Osteocyte (in vitro differentiated cells): ENCODE measurements at regions not wholly inside any gene's neighbourhood (a gene's known extent, or its start where the extent isn't known, plus 50 kb on each side); places are given as distances from the start of the nearest gene placed in this dataset.
A peak's percentile ranks its signal among the peaks of the same experiment; 100 is the strongest.

Experiments used
- DNase-seq: peaks from one replicate; pipeline ENCODE4 v3.0.0; 2021; ENCODE audit warnings: mixed read lengths; ENCODE audit not compliant: unreplicated experiment; ENCODE audit errors: extremely low spot score
- H3K27ac Mint-ChIP-seq: one replicate; pipeline ENCODE4 v1.8.0; 2021; ENCODE audit warnings: mild to moderate bottlenecking, mixed read lengths; ENCODE audit not compliant: unreplicated experiment
- H3K27me3 Mint-ChIP-seq: one replicate; pipeline ENCODE4 v1.8.0; 2021; ENCODE audit warnings: mixed read lengths; ENCODE audit not compliant: unreplicated experiment
- H3K36me3 Mint-ChIP-seq: one replicate; pipeline ENCODE4 v1.8.0; 2021; ENCODE audit warnings: mixed read lengths; ENCODE audit not compliant: unreplicated experiment
- H3K4me1 Mint-ChIP-seq: one replicate; pipeline ENCODE4 v1.8.0; 2021; ENCODE audit warnings: mixed read lengths; ENCODE audit not compliant: unreplicated experiment
- H3K4me3 Mint-ChIP-seq: one replicate; pipeline ENCODE4 v1.8.0; 2021; ENCODE audit warnings: mild to moderate bottlenecking, moderate library complexity, mixed read lengths; ENCODE audit not compliant: unreplicated experiment
- H3K9me3 Mint-ChIP-seq: one replicate; pipeline ENCODE4 v1.8.0; 2021; ENCODE audit warnings: mixed read lengths; ENCODE audit not compliant: unreplicated experiment
- TF ChIP-seq, protein P1 (sequence below): fragments of 200-600 bp; sonication (generic); IDR thresholded peaks from 2 replicates; pipeline ENCODE4 v1.5.0; 2021; ENCODE audit warnings: antibody characterized with exemption, mild to moderate bottlenecking, moderate library complexity

DNA sequence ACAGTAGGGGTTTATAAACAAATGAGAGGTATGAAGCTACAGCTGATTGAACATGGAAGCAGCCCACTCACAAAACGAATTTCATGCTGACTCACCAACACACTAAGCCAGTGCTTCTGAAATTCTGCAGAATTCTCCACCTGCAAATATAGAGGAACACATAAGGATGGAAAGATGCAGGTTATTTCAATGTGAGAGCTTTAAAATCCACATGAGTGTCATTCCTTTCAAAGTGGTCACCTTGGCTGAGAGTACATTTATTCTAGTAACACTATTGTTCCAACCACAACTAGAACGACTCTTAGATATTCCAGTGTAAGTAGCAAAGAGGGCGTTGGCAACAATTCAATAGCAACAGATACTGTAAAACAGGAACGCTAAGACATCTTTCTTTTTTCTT, 189.9 kb upstream of the TSC22D2 start:
- TF ChIP-seq, protein P1, sequence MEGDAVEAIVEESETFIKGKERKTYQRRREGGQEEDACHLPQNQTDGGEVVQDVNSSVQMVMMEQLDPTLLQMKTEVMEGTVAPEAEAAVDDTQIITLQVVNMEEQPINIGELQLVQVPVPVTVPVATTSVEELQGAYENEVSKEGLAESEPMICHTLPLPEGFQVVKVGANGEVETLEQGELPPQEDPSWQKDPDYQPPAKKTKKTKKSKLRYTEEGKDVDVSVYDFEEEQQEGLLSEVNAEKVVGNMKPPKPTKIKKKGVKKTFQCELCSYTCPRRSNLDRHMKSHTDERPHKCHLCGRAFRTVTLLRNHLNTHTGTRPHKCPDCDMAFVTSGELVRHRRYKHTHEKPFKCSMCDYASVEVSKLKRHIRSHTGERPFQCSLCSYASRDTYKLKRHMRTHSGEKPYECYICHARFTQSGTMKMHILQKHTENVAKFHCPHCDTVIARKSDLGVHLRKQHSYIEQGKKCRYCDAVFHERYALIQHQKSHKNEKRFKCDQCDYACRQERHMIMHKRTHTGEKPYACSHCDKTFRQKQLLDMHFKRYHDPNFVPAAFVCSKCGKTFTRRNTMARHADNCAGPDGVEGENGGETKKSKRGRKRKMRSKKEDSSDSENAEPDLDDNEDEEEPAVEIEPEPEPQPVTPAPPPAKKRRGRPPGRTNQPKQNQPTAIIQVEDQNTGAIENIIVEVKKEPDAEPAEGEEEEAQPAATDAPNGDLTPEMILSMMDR = no peak
- H3K27ac Mint-ChIP-seq = no peak overlapping the region
- H3K4me1 Mint-ChIP-seq = peaks cover 55% of the 10 kb centered on the region
- no peak overlapping the region for H3K4me3 Mint-ChIP-seq
- no peak for DNase-seq
- H3K36me3 Mint-ChIP-seq = no peaks in the 10 kb centered on the region
- no peaks in the 10 kb centered on the region for H3K27me3 Mint-ChIP-seq
- H3K9me3 Mint-ChIP-seq = peaks cover 4% of the 10 kb centered on the region

DNA sequence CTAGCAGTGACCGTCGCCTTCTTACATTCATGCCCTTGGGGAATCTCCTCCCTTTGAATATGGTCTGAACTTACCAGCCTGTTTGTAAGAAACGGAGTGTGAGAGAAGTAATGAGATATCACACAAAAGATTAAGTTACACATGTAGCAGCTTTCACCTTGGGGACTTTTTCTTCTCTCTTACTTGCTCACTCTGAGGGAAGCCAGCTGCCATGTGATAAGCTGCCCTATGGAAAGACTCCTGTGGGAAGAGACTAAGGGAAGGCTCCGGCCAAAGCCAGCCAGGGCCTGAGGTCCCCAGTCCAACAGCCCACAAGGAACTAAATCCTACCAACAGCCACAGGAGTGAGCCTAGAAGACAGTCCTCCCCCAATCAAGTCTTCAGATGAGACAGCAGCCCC, 190.4 kb upstream of the TSC22D2 start:
- H3K9me3 Mint-ChIP-seq = peaks cover 4% of the 10 kb centered on the region
- H3K4me3 Mint-ChIP-seq = no peak overlapping the region
- no peak for DNase-seq
- peaks cover 51% of the 10 kb centered on the region for H3K4me1 Mint-ChIP-seq
- H3K36me3 Mint-ChIP-seq = no peaks in the 10 kb centered on the region
- no peak overlapping the region for H3K27ac Mint-ChIP-seq
- TF ChIP-seq, protein P1 = no peak
- no peaks in the 10 kb centered on the region for H3K27me3 Mint-ChIP-seq

DNA sequence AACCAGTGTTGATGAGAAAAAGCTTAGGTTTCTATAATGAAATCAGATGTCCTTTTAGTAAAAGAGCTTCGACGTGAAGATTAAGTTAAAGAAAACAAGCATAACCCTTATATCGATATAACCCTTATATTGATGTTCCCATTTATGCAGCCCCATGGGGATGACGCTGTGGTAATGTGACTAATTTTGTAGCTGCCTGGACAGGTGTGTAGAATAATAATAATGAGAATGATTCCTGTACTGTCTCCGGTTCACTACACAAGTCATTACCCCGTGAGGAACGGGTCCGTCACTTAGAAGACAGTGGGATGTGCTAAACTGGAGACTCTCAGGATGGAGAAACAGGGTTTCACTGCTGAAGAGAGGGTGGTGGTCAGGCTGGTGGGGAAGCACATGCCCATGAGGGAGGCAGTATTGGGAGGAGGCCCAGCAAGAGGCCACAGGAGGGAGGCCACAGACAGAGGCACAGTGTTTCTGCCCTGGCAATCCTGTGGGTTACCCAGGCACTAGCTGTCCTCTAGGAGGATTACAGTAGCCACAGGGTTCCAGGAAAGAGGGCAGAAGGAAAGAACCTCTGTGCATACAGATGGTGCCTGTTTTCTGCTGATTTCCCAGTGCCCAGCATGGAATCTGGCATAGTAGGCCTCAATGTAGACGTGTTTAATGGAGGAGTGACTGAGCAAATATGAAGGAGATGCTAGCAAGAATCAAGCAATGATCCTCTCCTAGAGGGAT, 191.1 kb upstream of the TSC22D2 start:
- Mint-ChIP-seq H3K4me1 (peaks cover 46% of the 10 kb centered on the region), H3K9me3 (peaks cover 4% of the 10 kb centered on the region), H3K4me3 (no peak overlapping the region), H3K27ac (peak overlapping the region; percentile 85), H3K36me3 (no peaks in the 10 kb centered on the region), H3K27me3 (no peaks in the 10 kb centered on the region)
- DNase-seq = no peak
- TF ChIP-seq, protein P1 = no peak

DNA sequence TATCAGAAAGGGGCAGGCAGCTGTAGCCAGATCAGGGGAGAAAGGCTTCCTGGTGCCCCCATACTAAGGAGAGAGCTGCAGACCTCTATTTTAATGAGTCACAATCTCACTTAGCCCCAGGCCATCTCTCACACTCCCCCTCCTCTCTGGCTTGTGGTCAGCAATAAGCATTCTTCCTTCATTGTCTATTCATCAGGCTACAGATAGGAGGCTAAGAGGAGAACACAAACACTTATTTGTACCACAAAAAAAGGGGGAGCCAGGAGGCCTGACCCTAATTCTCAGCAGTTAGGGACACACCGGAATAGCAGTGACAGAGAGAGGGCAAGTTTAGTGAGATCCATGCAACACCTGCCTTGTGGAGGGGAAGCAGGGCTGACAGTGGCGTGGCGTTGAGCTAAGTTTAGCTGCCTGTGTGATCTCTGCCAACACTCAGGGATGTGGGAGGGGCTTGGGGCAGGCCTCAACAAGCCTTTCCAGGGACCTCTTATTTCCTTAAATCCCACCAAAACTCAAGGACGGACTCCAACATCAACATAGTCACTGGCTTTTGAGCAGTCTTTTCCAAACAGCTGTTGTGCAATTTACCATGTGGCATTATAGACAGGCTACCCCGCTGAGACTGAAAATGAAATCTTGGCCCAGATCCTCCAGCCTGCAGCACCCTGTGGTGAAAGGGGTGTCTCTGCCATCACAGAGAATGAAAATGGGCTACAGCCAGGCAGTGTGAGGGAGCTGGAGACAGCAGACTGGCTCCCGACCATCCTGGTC, 191.9 kb upstream of the TSC22D2 start:
- no peak for DNase-seq
- Mint-ChIP-seq H3K4me1 (peaks cover 39% of the 10 kb centered on the region), H3K36me3 (no peaks in the 10 kb centered on the region), H3K9me3 (peaks cover 4% of the 10 kb centered on the region), H3K4me3 (peak overlapping the region; percentile 16), H3K27me3 (no peaks in the 10 kb centered on the region), H3K27ac (peak overlapping the region; percentile 85)
- TF ChIP-seq, protein P1 = peak; percentile 11

DNA sequence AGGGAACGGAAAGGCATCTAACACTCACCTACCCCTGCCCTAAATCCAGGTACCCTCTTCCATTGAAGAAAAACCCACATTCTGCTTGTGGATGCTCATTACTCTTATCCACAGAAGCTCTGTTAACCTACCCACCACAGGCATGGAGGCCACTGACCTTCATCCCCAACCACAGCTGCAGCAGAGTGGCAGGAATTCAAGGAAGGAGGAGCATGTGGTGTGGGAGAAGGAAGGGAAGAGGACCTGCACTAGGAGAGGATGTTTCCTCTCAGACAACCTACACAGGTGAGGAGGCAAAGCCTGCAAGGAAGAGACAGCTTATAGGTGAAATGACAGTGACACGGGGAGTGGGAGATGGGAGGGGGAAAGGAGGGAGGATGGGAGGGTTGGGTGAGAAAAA, 192.5 kb upstream of the TSC22D2 start:
- H3K27me3 Mint-ChIP-seq = no peaks in the 10 kb centered on the region
- no peak overlapping the region for H3K4me3 Mint-ChIP-seq
- TF ChIP-seq, protein P1 = no peak
- H3K4me1 Mint-ChIP-seq = peaks cover 36% of the 10 kb centered on the region
- H3K9me3 Mint-ChIP-seq = peaks cover 4% of the 10 kb centered on the region
- H3K36me3 Mint-ChIP-seq = no peaks in the 10 kb centered on the region
- H3K27ac Mint-ChIP-seq = peak overlapping the region; percentile 85
- DNase-seq = no peak
